Mesothelial cell of epicardium (in vitro differentiated cells): ENCODE measurements at regions not wholly inside any gene's neighbourhood (a gene's known extent, or its start where the extent isn't known, plus 50 kb on each side); places are given as distances from the start of the nearest gene placed in this dataset.

Experiments
- DNase-seq, 2 experiments: peaks; one replicate each; pipeline ENCODE4 v3.0.0; 2021; ENCODE audit warnings: low spot score in 2 of 2; ENCODE audit not compliant: unreplicated experiment in 2 of 2
- H3K27ac Mint-ChIP-seq: 2 replicates; pipeline ENCODE4 v1.8.0; 2021; ENCODE audit warnings: mixed read lengths
- H3K27me3 Mint-ChIP-seq: 2 replicates; pipeline ENCODE4 v1.8.0; 2021; ENCODE audit warnings: low read depth, mixed read lengths
- H3K36me3 Mint-ChIP-seq: 2 replicates; pipeline ENCODE4 v1.8.0; 2021; ENCODE audit warnings: mixed read lengths
- H3K4me1 Mint-ChIP-seq: 2 replicates; pipeline ENCODE4 v1.8.0; 2021; ENCODE audit warnings: mixed read lengths
- H3K4me3 Mint-ChIP-seq: 2 replicates; pipeline ENCODE4 v1.8.0; 2021; ENCODE audit warnings: mild to moderate bottlenecking, moderate library complexity, mixed read lengths
- H3K9me3 Mint-ChIP-seq: 2 replicates; pipeline ENCODE4 v1.8.0; 2021; ENCODE audit warnings: mixed read lengths
- TF ChIP-seq, protein P1 (sequence below): fragments of 200-600 bp; sonication (generic); IDR thresholded peaks from one replicate; pipeline ENCODE4 v1.5.0; 2021; ENCODE audit warnings: antibody characterized with exemption; ENCODE audit not compliant: unreplicated experiment

DNA sequence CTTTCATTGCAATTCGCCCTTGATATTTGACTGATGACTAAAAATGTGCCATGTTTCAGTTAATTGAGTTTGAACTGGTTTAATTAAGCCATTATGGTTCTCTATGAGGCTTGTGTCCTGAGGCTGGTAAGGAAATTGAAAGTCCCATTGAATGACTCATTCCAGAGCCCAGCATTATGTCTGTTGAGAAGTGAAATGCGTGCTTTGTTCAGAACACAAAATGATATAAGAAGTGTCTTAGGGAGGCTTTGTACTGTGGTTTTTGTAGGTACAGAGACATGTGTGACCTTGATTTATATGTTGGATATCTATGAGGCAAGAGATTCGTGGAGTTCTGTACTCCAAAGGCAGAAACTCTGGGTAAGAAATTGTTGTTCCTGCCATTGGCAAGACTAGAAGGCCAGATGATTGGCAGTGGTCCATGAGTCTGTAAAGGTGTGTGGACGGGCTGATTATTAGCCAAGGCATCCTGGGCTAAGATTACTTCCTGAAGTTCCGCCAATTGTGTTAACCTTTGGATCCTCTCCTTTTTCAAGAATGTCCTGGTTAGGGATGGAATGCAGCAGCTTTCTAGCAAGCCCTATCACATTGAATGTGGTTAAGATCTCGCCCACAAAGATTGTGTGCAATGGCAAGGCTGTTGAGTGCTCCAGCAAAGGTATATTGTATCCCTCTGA lies 103.7 kb downstream of the NPIPB5 start:
- H3K9me3 Mint-ChIP-seq, result peaks cover 10% of the 10 kb centered on the region
- DNase-seq, result no peak
- TF ChIP-seq, protein P1, sequence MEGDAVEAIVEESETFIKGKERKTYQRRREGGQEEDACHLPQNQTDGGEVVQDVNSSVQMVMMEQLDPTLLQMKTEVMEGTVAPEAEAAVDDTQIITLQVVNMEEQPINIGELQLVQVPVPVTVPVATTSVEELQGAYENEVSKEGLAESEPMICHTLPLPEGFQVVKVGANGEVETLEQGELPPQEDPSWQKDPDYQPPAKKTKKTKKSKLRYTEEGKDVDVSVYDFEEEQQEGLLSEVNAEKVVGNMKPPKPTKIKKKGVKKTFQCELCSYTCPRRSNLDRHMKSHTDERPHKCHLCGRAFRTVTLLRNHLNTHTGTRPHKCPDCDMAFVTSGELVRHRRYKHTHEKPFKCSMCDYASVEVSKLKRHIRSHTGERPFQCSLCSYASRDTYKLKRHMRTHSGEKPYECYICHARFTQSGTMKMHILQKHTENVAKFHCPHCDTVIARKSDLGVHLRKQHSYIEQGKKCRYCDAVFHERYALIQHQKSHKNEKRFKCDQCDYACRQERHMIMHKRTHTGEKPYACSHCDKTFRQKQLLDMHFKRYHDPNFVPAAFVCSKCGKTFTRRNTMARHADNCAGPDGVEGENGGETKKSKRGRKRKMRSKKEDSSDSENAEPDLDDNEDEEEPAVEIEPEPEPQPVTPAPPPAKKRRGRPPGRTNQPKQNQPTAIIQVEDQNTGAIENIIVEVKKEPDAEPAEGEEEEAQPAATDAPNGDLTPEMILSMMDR, result no peak
- H3K36me3 Mint-ChIP-seq, result no peaks in the 10 kb centered on the region
- no peaks in the 10 kb centered on the region for H3K4me1 Mint-ChIP-seq
- H3K4me3 Mint-ChIP-seq, result no peak overlapping the region
- peaks cover 13% of the 10 kb centered on the region for H3K27me3 Mint-ChIP-seq
- no peak overlapping the region for H3K27ac Mint-ChIP-seq

DNA sequence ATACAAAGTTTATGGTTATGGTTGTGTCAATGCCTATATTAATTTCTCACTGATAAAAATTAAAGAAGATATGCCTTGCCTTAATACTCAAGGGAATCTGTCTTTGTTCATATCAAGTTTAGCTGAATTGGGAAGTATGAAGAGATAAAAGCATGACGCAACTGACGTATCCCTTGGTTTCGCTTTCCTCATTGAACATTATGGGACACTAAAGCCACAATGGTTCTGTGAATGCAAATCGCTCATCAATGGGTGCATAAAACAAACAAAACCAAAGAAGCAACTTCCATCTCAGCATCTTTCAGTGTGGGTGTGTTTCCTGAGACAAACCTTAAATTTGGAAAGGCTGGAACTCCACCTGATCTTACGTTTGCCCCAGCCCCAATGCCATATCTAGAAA lies 108.2 kb downstream of the NPIPB5 start:
- Mint-ChIP-seq H3K4me3 (no peak overlapping the region), H3K9me3 (peaks cover 10% of the 10 kb centered on the region), H3K27me3 (peaks cover 20% of the 10 kb centered on the region), H3K27ac (no peak overlapping the region), H3K4me1 (no peaks in the 10 kb centered on the region), H3K36me3 (no peaks in the 10 kb centered on the region)
- TF ChIP-seq, protein P1, result no peak
- no peak for DNase-seq

DNA sequence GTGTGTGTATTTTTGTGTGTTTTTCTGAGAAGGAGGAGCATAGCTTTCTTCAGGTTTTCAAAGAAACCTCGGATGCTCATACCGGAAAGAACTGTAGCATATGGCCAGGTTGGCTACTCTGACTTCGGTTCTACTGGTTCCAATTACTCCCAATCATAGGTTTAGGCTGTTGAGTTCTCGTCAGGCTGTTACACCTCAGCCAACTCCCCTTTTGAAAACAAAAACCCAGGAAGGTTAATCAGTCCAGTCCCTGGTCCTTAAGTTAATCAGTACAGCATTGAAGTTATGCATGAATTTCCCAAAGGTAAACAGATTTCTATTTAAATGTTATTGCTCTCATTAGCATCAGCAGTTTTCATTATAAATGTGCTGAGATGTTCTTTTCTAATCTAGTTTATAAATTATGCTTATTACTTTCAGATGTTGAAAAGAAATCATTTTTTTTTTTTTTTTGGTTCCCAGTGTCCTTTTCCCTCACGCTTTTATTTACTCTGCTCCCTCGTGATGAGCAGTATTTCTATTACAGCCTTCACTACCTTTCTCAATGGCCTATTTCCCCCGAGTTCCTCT lies 111.0 kb downstream of the NPIPB5 start:
- H3K9me3 Mint-ChIP-seq, result no peaks in the 10 kb centered on the region
- H3K27ac Mint-ChIP-seq, result no peak overlapping the region
- H3K27me3 Mint-ChIP-seq, result peaks cover 19% of the 10 kb centered on the region
- DNase-seq, result no peak
- TF ChIP-seq, protein P1, result no peak
- no peaks in the 10 kb centered on the region for H3K36me3 Mint-ChIP-seq
- H3K4me3 Mint-ChIP-seq, result no peak overlapping the region
- H3K4me1 Mint-ChIP-seq, result no peaks in the 10 kb centered on the region

DNA sequence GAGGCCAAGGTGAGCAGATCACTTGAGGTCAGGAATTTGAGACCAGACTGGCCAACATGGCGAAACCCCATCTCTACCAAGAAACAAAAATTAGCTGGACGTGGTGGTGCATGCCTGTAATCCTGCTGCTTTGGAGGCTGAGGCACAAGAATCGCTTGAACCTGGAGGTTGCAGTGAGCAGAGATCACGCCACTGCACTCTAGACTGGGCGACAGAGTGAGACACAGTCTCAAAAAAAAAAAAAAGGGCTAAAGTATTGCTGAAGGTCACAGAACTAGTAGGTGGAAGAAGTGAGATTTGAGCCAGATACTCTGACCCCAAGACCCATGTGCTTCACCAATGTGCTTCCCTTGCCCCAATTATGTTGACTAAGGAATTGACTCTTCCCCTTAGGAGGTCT lies 112.0 kb downstream of the NPIPB5 start:
- H3K4me1 Mint-ChIP-seq, result no peaks in the 10 kb centered on the region
- no peak overlapping the region for H3K27ac Mint-ChIP-seq
- TF ChIP-seq, protein P1, result no peak

DNA sequence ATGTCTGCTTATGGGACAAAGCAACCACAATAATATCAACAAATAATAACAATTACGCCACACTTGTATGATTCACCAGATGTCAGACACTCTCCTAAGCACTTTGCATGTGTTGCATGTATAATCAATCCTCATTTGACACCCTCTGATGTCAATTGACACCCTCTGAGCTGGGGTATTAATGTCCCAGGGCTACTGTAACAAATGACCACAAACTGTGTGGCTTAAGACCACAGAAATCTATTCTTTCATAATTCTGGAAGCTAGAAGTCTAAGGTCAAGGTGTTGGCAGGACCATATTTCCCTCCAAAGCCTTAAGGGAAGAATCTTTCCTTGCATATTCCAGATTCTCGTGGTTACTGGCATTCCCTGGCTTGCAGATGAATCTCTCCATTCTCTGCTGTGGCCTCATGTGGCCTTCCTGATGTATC lies 112.7 kb downstream of the NPIPB5 start:
- no peaks in the 10 kb centered on the region for H3K36me3 Mint-ChIP-seq
- H3K27me3 Mint-ChIP-seq, result peaks cover 16% of the 10 kb centered on the region
- no peak for DNase-seq
- no peaks in the 10 kb centered on the region for H3K9me3 Mint-ChIP-seq
- no peak overlapping the region for H3K27ac Mint-ChIP-seq
- no peak overlapping the region for H3K4me3 Mint-ChIP-seq
- H3K4me1 Mint-ChIP-seq, result no peaks in the 10 kb centered on the region
- TF ChIP-seq, protein P1, result no peak

More for the DNA sequence above, 112.0 kb downstream of the NPIPB5 start:
- Mint-ChIP-seq H3K4me3 (no peak overlapping the region), H3K36me3 (no peaks in the 10 kb centered on the region), H3K27me3 (peaks cover 19% of the 10 kb centered on the region), H3K9me3 (no peaks in the 10 kb centered on the region)
- DNase-seq, result no peak
